SK-N-SH (cell line): ENCODE measurements at regions not wholly inside any gene's neighbourhood (a gene's known extent, or its start where the extent isn't known, plus 50 kb on each side); places are given as distances from the start of the nearest gene placed in this dataset.
"Not testable (repeated sequence)": the region's sequence is repeated elsewhere in the genome, so short reads cannot be mapped to it uniquely, and the experiment has no call there.

ENCODE experiments used
- CTCF ChIA-PET: fragments of 300-600, 350-600 bp; formaldehyde crosslinking; extraction: SDS; loops from one replicate; lab custom pipeline; 2021; lab: Yijun Ruan, JAX
- POLR2A ChIA-PET: fragments of 350-600 bp; sonication (Branson Sonifier 250); formaldehyde crosslinking; extraction: SDS; loops from one replicate; lab custom pipeline; 2020; ENCODE audit warnings: antibody characterized with exemption, inconsistent platforms; lab: Yijun Ruan, JAX
- DNase-seq: peaks from one replicate; pipeline ENCODE4 v3.0.0; 2012
- H2AFZ ChIP-seq: fragments of 200-600 bp; sonication (generic); 2 replicates; pipeline ENCODE4 v1.8.1; 2016; ENCODE audit warnings: antibody characterized with exemption, mild to moderate bottlenecking, low read depth
- H3F3A ChIP-seq: fragments of 200-600 bp; sonication (generic); replicated peaks from 2 replicates; pipeline ENCODE3; 2016; ENCODE audit warnings: antibody characterized with exemption, mild to moderate bottlenecking; ENCODE audit not compliant: insufficient read depth
- H3K27ac ChIP-seq, 2 experiments: fragments of 200-500 bp in 1 of 2; fragments of 200-600 bp in 1 of 2; sonication (Bioruptor generic) in 1 of 2; sonication (generic), shearing (Covaris generic) in 1 of 2; 2 replicates each; pipeline versions ENCODE4 v1.5.1 to v1.6.1; 2014 to 2016; ENCODE audit warnings: low read depth in 2 of 2, inconsistent platforms in 1 of 2, low read length in 1 of 2, mild to moderate bottlenecking in 1 of 2, mixed read lengths in 1 of 2
- H3K27me3 ChIP-seq: fragments of 200-600 bp; sonication (generic), shearing (Covaris generic); 2 replicates; pipeline ENCODE4 v1.6.1; 2016; ENCODE audit warnings: mixed run types; ENCODE audit not compliant: insufficient read depth
- H3K36me3 ChIP-seq, 2 experiments: fragments of 200-500 bp in 1 of 2; fragments of 200-600 bp in 1 of 2; sonication (Bioruptor generic) in 1 of 2; sonication (generic) in 1 of 2; replicated peaks in 1 of 2; 2 replicates each; pipeline versions ENCODE3 to v1.5.1; 2014 to 2016; ENCODE audit warnings: low read length in 1 of 2, mild to moderate bottlenecking in 1 of 2; ENCODE audit not compliant: insufficient read depth in 2 of 2, control insufficient read depth in 1 of 2
- H3K4me1 ChIP-seq, 2 experiments: fragments of 200-500 bp in 1 of 2; fragments of 200-600 bp in 1 of 2; sonication (Bioruptor generic) in 1 of 2; sonication (generic), shearing (Covaris generic) in 1 of 2; 2 replicates each; pipeline versions ENCODE4 v1.5.1 to v1.6.1; 2014 to 2016; ENCODE audit warnings: low read depth in 1 of 2, low read length in 1 of 2, mixed run types in 1 of 2; ENCODE audit not compliant: insufficient read depth in 2 of 2, control insufficient read depth in 1 of 2
- H3K4me2 ChIP-seq: fragments of 200-600 bp; sonication (generic), shearing (Covaris generic); 2 replicates; pipeline ENCODE4 v1.6.1; 2017; ENCODE audit warnings: mixed run types
- H3K4me3 ChIP-seq, 2 experiments: fragments of 200-500 bp in 1 of 2; fragments of 200-600 bp in 1 of 2; sonication (Bioruptor generic) in 1 of 2; sonication (generic), shearing (Covaris generic) in 1 of 2; 2 replicates each; pipeline versions ENCODE4 v1.5.1 to v1.8.1; 2014 to 2016; ENCODE audit warnings: low read depth in 2 of 2, inconsistent platforms in 1 of 2, low read length in 1 of 2, mild to moderate bottlenecking in 1 of 2, mixed read lengths in 1 of 2, moderate library complexity in 1 of 2
- H3K79me2 ChIP-seq: fragments of 200-600 bp; sonication (generic); 2 replicates; pipeline ENCODE4 v1.8.1; 2017; ENCODE audit warnings: mild to moderate bottlenecking; ENCODE audit not compliant: insufficient read depth
- H3K9ac ChIP-seq: fragments of 200-600 bp; sonication (generic); 2 replicates; pipeline ENCODE4 v1.6.1; 2017; ENCODE audit warnings: mixed run types
- H3K9me2 ChIP-seq: fragments of 200-600 bp; sonication (generic); 2 replicates; pipeline ENCODE4 v1.6.1; 2017; ENCODE audit warnings: mixed run types
- H3K9me3 ChIP-seq: fragments of 200-600 bp; sonication (generic); 2 replicates; pipeline ENCODE4 v1.6.1; 2017; ENCODE audit warnings: mixed run types, mild to moderate bottlenecking, moderate library complexity
- H4K20me1 ChIP-seq: fragments of 200-600 bp; sonication (generic); 2 replicates; pipeline ENCODE4 v1.6.1; 2017; ENCODE audit warnings: mild to moderate bottlenecking, mixed run types; ENCODE audit not compliant: insufficient read depth
- CHD2 ChIP-seq: fragments of 150-350 bp; IDR thresholded peaks from 2 replicates; pipeline ENCODE4 v1.6.1; 2018; ENCODE audit warnings: low read length; ENCODE audit not compliant: partially characterized antibody
- JUND ChIP-seq: IDR thresholded peaks from 2 replicates; pipeline ENCODE4 v1.4.0; 2012
- MEF2A ChIP-seq: IDR thresholded peaks from 2 replicates; pipeline ENCODE4 v1.4.0; 2012; ENCODE audit warnings: low read depth, borderline replicate concordance
- NRF1 ChIP-seq: IDR thresholded peaks from 2 replicates; pipeline ENCODE4 v1.6.1; 2012; ENCODE audit warnings: low read depth, mild to moderate bottlenecking, low read length
- RXRA ChIP-seq: IDR thresholded peaks from 2 replicates; pipeline ENCODE4 v1.4.0; 2012; ENCODE audit warnings: low read depth, mild to moderate bottlenecking, borderline replicate concordance
- SIN3A ChIP-seq: IDR thresholded peaks from 2 replicates; pipeline ENCODE4 v1.6.1; 2012; ENCODE audit warnings: low read depth, mild to moderate bottlenecking, low read length, moderate library complexity, borderline replicate concordance
- TCF12 ChIP-seq: IDR thresholded peaks from 2 replicates; pipeline ENCODE4 v1.4.0; 2012
- WGBS: methylation state at CpG from one replicate; pipeline ENCODE4 v1.1.6; 2017; ENCODE audit warnings: low lambda C conversion rate; 5-methylcytosine and 5-hydroxymethylcytosine counted together
- TF ChIP-seq, protein P1 (sequence below): IDR thresholded peaks from 2 replicates; pipeline ENCODE4 v1.4.0; 2012; ENCODE audit warnings: low read depth, borderline replicate concordance
- TF ChIP-seq, protein P2 (sequence below): IDR thresholded peaks from 2 replicates; pipeline ENCODE4 v1.4.0; 2012; ENCODE audit warnings: low read depth
- TF ChIP-seq, protein P3 (sequence below): fragments of 150-350 bp; IDR thresholded peaks from 2 replicates; pipeline ENCODE4 v1.6.1; 2016; ENCODE audit warnings: mild to moderate bottlenecking, low read depth, low read length

DNA sequence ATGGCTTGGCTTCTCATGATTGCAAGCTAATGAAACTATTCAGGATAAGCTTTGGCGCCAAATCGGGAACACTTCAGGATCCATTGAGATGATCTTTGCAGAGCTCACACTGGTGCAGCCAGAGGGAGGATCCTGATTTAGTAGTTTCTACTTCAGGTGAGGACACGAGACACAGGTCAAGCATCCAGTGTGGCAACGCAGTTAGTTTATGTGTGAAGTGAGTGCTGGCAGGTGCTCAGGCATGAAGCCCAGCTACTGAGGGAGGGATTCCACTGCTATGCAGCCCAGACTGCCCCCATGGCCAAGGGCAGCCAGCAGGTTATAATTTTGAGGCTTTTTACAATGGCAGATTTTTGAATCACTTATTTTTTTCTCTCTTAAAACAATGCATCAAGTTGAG, 113.5 kb upstream of the PCED1B start:
- H3K4me3 ChIP-seq: no peak overlapping the region
- peak overlapping the region in 1 of 2 experiments; percentile 89; a peak in 1 of 4 replicates for H3K27ac ChIP-seq
- 69% methylated on average over 3 of the region's 4 CpGs for WGBS
- no peaks in the 10 kb centered on the region for H3K9me3 ChIP-seq
- ChIA-PET POLR2A (interaction anchor here (0.7 kb wide), 1 partner anchor 309 kb away, joined by 4 read pairs; no protein-coding TSS in a partner anchor), CTCF (interaction anchor here (1.9 kb wide), 1 partner anchor 18 kb away, joined by 9 read pairs; no protein-coding TSS in a partner anchor)
- peaks cover 17% of the 10 kb centered on the region for H3F3A ChIP-seq
- TF ChIP-seq, protein P1, sequence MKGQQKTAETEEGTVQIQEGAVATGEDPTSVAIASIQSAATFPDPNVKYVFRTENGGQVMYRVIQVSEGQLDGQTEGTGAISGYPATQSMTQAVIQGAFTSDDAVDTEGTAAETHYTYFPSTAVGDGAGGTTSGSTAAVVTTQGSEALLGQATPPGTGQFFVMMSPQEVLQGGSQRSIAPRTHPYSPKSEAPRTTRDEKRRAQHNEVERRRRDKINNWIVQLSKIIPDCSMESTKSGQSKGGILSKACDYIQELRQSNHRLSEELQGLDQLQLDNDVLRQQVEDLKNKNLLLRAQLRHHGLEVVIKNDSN: no peak
- TF ChIP-seq JUND: no peak
- no peak for TF ChIP-seq SIN3A
- TF ChIP-seq NRF1: no peak
- TF ChIP-seq, protein P2, sequence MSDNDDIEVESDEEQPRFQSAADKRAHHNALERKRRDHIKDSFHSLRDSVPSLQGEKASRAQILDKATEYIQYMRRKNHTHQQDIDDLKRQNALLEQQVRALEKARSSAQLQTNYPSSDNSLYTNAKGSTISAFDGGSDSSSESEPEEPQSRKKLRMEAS: no peak
- no peak for TF ChIP-seq MEF2A
- no peak for TF ChIP-seq TCF12
- TF ChIP-seq, protein P3, sequence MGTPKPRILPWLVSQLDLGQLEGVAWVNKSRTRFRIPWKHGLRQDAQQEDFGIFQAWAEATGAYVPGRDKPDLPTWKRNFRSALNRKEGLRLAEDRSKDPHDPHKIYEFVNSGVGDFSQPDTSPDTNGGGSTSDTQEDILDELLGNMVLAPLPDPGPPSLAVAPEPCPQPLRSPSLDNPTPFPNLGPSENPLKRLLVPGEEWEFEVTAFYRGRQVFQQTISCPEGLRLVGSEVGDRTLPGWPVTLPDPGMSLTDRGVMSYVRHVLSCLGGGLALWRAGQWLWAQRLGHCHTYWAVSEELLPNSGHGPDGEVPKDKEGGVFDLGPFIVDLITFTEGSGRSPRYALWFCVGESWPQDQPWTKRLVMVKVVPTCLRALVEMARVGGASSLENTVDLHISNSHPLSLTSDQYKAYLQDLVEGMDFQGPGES: no peak
- no peak for TF ChIP-seq CHD2
- no peak for TF ChIP-seq RXRA
- DNase-seq: no peak
- no peaks in the 10 kb centered on the region for H3K36me3 ChIP-seq
- no peak overlapping the region; the same call in 1 of the 2 replicates for H2AFZ ChIP-seq
- H3K9me2 ChIP-seq: no peaks in the 10 kb centered on the region
- no peaks in the 10 kb centered on the region for H3K27me3 ChIP-seq
- peaks cover 0 to 20% of the 10 kb centered on the region in 2 experiments; a peak in 3 of 4 replicates for H3K4me1 ChIP-seq
- no peaks in the 10 kb centered on the region for H3K79me2 ChIP-seq
- no peaks in the 10 kb centered on the region for H4K20me1 ChIP-seq
- no peak overlapping the region for H3K4me2 ChIP-seq
- H3K9ac ChIP-seq: no peak overlapping the region

DNA sequence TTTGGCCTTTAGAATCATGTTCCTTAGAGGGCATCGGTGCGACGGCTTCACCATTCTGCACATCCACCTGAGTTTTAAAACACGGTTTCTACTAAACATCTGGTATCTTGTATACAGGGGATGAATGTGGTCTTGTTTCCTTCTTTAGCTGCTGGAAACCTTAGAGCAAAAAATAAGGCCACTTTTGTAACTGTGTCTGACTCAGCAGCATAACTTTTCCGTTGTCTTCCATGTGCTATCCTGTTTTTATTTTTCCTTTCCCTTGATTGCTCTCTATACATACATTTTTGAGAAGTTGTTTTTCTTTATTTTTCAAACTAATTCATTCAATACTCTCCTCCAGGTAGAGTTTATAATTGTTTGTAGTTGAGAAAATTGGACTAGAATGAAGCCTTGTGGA, 108.8 kb upstream of the PCED1B start:
- ChIA-PET POLR2A (no interaction called here), CTCF (no interaction called here)
- WGBS: 48% methylated on average over 5 of the region's 5 CpGs
- H3K4me1 ChIP-seq: peaks cover 0 to 4% of the 10 kb centered on the region in 2 experiments; a peak in 2 of 4 replicates
- DNase-seq: no peak
- H3K27ac ChIP-seq: peak overlapping the region in 1 of 2 experiments; percentile 22; a peak in 1 of 4 replicates
- H3K27me3 ChIP-seq: no peaks in the 10 kb centered on the region
- H3K9me3 ChIP-seq: no peaks in the 10 kb centered on the region
- TF ChIP-seq, protein P2: peak; percentile 58; the same call in 1 of the 2 replicates
- TF ChIP-seq RXRA (no peak), TCF12 (0 out of 2 replicates have a peak, but pooled peaks have one; percentile 12)
- H3K79me2 ChIP-seq: no peaks in the 10 kb centered on the region
- peak overlapping the region; percentile 48 for H2AFZ ChIP-seq
- H3K9ac ChIP-seq: no peak overlapping the region
- no peak overlapping the region for H3K4me3 ChIP-seq
- H3K36me3 ChIP-seq: no peaks in the 10 kb centered on the region
- H3K9me2 ChIP-seq: no peaks in the 10 kb centered on the region
- peaks cover under 1% of the 10 kb centered on the region for H3F3A ChIP-seq
- peak overlapping the region; percentile 22; the same call in 1 of the 2 replicates for H3K4me2 ChIP-seq
- H4K20me1 ChIP-seq: no peaks in the 10 kb centered on the region

DNA sequence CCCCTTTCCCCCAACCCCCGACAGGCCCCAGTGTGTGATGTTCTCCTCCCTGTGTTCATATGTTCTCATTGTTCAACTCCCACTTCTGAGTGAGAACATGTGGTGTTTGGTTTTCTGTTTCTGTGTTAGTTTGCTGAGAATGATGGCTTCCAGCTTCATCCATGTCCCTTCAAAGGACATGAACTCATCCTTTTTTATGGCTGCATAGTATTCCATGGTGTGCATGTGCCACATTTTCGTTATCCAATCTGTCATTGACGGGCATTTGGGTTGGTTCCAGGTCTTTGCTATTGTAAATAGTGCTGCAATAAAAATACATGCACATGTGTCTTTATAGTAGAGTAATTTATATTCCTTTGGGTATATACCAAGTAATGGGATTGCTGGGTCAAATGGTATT, 105.5 kb upstream of the PCED1B start:
- H3K9me2 ChIP-seq, H3K4me3 ChIP-seq, CTCF ChIA-PET, POLR2A ChIA-PET, DNase-seq, H3K9ac ChIP-seq, H3K9me3 ChIP-seq, H3K4me2 ChIP-seq, H3K27me3 ChIP-seq, H2AFZ ChIP-seq, H4K20me1 ChIP-seq, H3K27ac ChIP-seq, H3F3A ChIP-seq, H3K36me3 ChIP-seq, H3K4me1 ChIP-seq, H3K79me2 ChIP-seq: not testable (repeated sequence)
- WGBS: 39% methylated on average over 3 of the region's 3 CpGs
